Activated CD4-positive, alpha-beta T cell treated with anti-CD3 and anti-CD28 coated beads, Interleukin-2, Interleukin-4, amounts not matched to agents 100 ng/mL and 50 ng/mL, durations not matched to agents 16 hours and 8 hours (primary cell): ENCODE measurements at regions not wholly inside any gene's neighbourhood (a gene's known extent, or its start where the extent isn't known, plus 50 kb on each side); places are given as distances from the start of the nearest gene placed in this dataset.
A peak's percentile ranks its signal among the peaks of the same experiment; 100 is the strongest.

ENCODE experiments used
- DNase-seq: peaks from one replicate; pipeline ENCODE4 v3.0.0-alpha.2; 2020; ENCODE audit warnings: low spot score

- DNase-seq, result no peak
Measured at GRCh38 chr18:5091741-5092140, 105.3 kb downstream of the AKAIN1 start.

GRCh38 chr18:5075297-5075696 lies 121.8 kb downstream of the AKAIN1 start:
- DNase-seq, result no peak

- DNase-seq, result peak; percentile 12
Measured at GRCh38 chr18:5073026-5073944, 123.8 kb downstream of the AKAIN1 start.

- DNase-seq, result no peak
Measured at GRCh38 chr18:5068851-5069250, 128.2 kb downstream of the AKAIN1 start.

GRCh38 chr18:5066380-5066977 lies 130.6 kb downstream of the AKAIN1 start:
- peak; percentile 10 for DNase-seq

- no peak for DNase-seq
Measured at GRCh38 chr18:5065615-5066014, 131.4 kb downstream of the AKAIN1 start.

GRCh38 chr18:5064841-5065370 lies 132.2 kb downstream of the AKAIN1 start:
- DNase-seq, result no peak

GRCh38 chr18:5061785-5062184 lies 135.3 kb downstream of the AKAIN1 start:
- no peak for DNase-seq

- no peak for DNase-seq
Measured at GRCh38 chr18:5060543-5060942, 136.5 kb downstream of the AKAIN1 start.

- no peak for DNase-seq
Measured at GRCh38 chr18:5059696-5060032, 137.4 kb downstream of the AKAIN1 start.

- no peak for DNase-seq
Measured at GRCh38 chr18:5058768-5059695, 138.0 kb downstream of the AKAIN1 start.

GRCh38 chr18:5057386-5058348 lies 139.4 kb downstream of the AKAIN1 start:
- DNase-seq, result peak; percentile 46

GRCh38 chr18:5052491-5052890 lies 144.6 kb downstream of the AKAIN1 start:
- no peak for DNase-seq

GRCh38 chr18:5051207-5051606 lies 145.8 kb downstream of the AKAIN1 start:
- DNase-seq, result no peak

GRCh38 chr18:5049124-5049523 lies 147.9 kb downstream of the AKAIN1 start:
- no peak for DNase-seq

GRCh38 chr18:5040476-5040875 lies 156.6 kb downstream of the AKAIN1 start:
- no peak for DNase-seq

- no peak for DNase-seq
Measured at GRCh38 chr18:5036523-5036922, 160.5 kb downstream of the AKAIN1 start.

- DNase-seq, result no peak
Measured at GRCh38 chr18:5031216-5031615, 165.8 kb downstream of the AKAIN1 start.

GRCh38 chr18:5030636-5031035 lies 166.4 kb downstream of the AKAIN1 start:
- no peak for DNase-seq

- no peak for DNase-seq
Measured at GRCh38 chr18:5029592-5029991, 167.5 kb downstream of the AKAIN1 start.

- no peak for DNase-seq
Measured at GRCh38 chr18:5024741-5025140, 172.3 kb downstream of the AKAIN1 start.
